IPS-18a (cell line): ENCODE measurements at regions not wholly inside any gene's neighbourhood (a gene's known extent, or its start where the extent isn't known, plus 50 kb on each side); places are given as distances from the start of the nearest gene placed in this dataset.

Experiments
- H3K27ac ChIP-seq: one replicate; pipeline ENCODE4 v1.5.1; 2013; ENCODE audit warnings: low read length
- H3K27me3 ChIP-seq: one replicate; pipeline ENCODE4 v1.6.1; 2013; ENCODE audit warnings: mild to moderate bottlenecking, low read length; ENCODE audit not compliant: control insufficient read depth, insufficient read depth
- H3K36me3 ChIP-seq: one replicate; pipeline ENCODE4 v1.6.1; 2013; ENCODE audit warnings: low read depth, low read length; ENCODE audit not compliant: control insufficient read depth
- H3K4me1 ChIP-seq: one replicate; pipeline ENCODE4 v1.6.1; 2013; ENCODE audit warnings: low read depth, low read length; ENCODE audit not compliant: control insufficient read depth
- H3K4me3 ChIP-seq: one replicate; pipeline ENCODE4 v1.5.1; 2013; ENCODE audit warnings: low read length
- H3K9ac ChIP-seq: one replicate; pipeline ENCODE4 v1.6.1; 2013; ENCODE audit warnings: mild to moderate bottlenecking, low read length, moderate library complexity
- H3K9me3 ChIP-seq: one replicate; pipeline ENCODE4 v1.6.1; 2013; ENCODE audit warnings: low read depth, low read length; ENCODE audit not compliant: control insufficient read depth

DNA sequence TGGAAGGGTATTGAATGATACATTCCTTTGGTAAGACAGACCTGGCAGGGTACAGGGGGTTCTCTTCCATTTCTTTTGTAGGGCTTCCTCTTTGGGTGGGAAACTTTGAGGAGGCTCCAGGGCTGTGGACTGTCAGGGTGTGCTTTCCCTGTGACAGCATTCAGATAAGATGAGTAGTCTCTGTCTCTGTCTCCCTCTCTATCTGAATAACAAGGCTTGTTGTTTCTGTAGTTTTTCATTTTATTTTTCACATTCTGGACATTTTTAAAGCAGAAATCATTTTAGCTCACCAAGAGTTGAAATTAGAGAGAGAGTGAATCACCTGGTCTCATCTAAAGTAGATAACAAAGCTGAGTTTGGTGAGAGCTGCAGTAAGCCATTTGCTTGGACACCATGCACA lies 100.8 kb upstream of the TPM1 start:
- no peak overlapping the region for H3K4me3 ChIP-seq
- H3K27ac ChIP-seq, result no peak overlapping the region
- no peak overlapping the region for H3K9ac ChIP-seq

DNA sequence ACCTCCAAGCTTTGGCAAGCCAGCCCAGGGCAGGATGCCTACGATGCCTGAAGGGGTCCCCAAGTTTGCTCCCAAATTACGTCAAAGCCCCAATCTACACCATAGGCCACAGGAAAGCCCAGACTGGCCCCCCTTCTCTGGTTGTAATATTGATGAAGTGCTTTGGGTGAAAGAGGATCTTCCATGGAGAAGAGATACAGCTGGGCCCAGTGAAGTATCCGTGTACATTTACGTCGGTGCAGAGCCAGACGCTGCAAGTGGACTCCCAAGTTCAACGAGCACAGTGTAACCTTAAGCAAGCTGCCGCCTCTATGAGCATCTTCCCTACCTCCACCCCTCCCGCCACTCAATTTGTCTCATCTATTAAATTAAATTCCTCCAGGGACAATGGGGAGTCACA lies 100.1 kb upstream of the TPM1 start:
- no peak overlapping the region for H3K27ac ChIP-seq
- no peaks in the 10 kb centered on the region for H3K36me3 ChIP-seq
- H3K27me3 ChIP-seq, result no peaks in the 10 kb centered on the region
- no peaks in the 10 kb centered on the region for H3K4me1 ChIP-seq
- H3K9ac ChIP-seq, result no peak overlapping the region
- H3K9me3 ChIP-seq, result no peaks in the 10 kb centered on the region
- no peak overlapping the region for H3K4me3 ChIP-seq

More for the DNA sequence above, 100.8 kb upstream of the TPM1 start:
- H3K36me3 ChIP-seq, result no peaks in the 10 kb centered on the region
- no peaks in the 10 kb centered on the region for H3K9me3 ChIP-seq
- no peaks in the 10 kb centered on the region for H3K27me3 ChIP-seq
- H3K4me1 ChIP-seq, result no peaks in the 10 kb centered on the region

DNA sequence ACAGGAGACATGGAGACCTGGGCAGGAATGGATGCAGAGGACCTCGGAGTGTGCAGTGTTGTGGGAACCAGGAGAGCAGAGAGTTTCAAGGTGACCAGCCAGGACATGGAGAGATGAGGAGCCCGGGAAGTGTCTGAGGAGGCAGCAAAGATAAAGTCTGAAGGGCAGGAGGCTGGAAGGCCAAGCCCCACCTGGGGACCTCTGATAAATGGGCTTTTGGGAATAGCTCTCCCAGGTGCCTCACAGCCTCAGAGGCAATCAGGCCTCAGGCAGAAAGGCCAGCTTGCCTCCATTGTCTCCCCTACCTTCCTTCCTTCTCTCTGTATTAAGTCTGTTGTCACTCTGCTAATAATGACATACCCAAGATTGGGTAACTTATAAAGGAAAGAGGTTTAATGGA lies 97.5 kb upstream of the TPM1 start:
- H3K9ac ChIP-seq, result no peak overlapping the region
- H3K4me3 ChIP-seq, result no peak overlapping the region
- no peaks in the 10 kb centered on the region for H3K27me3 ChIP-seq
- H3K9me3 ChIP-seq, result no peaks in the 10 kb centered on the region
- no peak overlapping the region for H3K27ac ChIP-seq
- H3K36me3 ChIP-seq, result no peaks in the 10 kb centered on the region
- no peaks in the 10 kb centered on the region for H3K4me1 ChIP-seq

DNA sequence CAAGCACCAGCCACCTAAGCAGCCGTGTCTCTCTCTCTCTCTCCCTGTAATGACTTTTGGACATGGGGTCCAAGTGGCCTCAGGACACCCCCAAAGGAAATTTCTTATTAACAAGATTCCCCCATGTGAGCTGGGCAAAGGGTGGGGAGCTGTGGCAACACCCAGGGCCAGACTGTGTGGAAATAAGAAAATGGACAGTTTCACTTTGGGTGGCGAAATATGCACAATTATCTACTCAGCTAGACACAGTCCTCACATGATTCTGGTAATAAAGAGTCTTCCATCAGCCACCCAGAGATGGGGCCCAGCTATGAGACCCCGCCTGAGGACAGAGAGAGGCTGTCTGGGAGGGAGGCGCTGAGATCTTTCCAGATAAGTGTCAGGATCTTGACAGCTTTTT lies 96.8 kb upstream of the TPM1 start:
- Histone ChIP-seq H3K9me3 (no peaks in the 10 kb centered on the region), H3K4me1 (no peaks in the 10 kb centered on the region), H3K27ac (no peak overlapping the region), H3K4me3 (no peak overlapping the region), H3K9ac (no peak overlapping the region), H3K36me3 (no peaks in the 10 kb centered on the region), H3K27me3 (no peaks in the 10 kb centered on the region)

DNA sequence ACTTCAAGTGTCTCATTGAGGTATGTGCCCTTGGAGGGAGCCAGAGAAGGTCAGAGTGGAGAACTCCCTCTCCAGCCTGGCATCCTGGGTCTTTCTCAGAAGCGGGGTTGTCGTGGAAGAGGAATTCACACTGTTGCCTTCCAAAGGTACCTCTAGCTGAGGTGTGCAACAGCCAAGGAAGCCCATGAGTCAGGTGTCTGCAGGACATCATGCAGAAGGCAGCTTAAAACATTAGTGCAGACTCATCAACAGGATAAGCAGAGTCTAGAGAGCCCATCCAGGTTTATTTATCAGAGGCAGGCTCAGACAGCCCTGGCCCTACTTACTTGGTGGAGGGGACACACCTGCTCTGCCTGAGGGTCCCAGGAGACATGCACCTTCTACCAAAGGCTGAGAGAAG lies 95.6 kb upstream of the TPM1 start:
- Histone ChIP-seq H3K9ac (no peak overlapping the region), H3K36me3 (no peaks in the 10 kb centered on the region), H3K27me3 (no peaks in the 10 kb centered on the region), H3K4me3 (no peak overlapping the region), H3K27ac (no peak overlapping the region), H3K4me1 (no peaks in the 10 kb centered on the region), H3K9me3 (no peaks in the 10 kb centered on the region)

DNA sequence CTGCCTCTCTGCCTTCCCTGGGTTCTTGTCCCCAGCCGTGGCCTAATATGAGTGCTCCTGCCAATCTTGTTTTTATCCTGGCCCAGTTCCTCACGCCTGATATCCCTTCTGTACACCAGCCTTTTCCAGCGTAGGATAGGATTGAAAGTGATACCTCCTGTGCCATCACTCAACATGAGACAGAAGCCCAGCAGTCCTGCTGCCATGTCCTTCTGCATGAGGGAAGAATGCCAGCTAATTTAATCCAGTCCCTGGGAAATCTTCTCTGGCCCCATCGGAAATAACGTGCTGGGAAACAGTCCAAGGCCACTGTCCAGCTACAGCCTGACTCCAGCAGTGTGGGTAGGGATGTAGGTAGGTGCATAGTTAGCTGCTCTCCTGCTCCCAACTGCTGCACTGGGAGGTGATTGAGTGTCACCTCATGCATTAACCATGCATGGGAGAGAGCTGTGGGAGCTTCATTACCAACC lies 92.0 kb upstream of the TPM1 start:
- Histone ChIP-seq H3K4me1 (no peaks in the 10 kb centered on the region), H3K27ac (no peak overlapping the region), H3K4me3 (no peak overlapping the region), H3K9ac (no peak overlapping the region), H3K9me3 (no peaks in the 10 kb centered on the region), H3K27me3 (no peaks in the 10 kb centered on the region), H3K36me3 (no peaks in the 10 kb centered on the region)

DNA sequence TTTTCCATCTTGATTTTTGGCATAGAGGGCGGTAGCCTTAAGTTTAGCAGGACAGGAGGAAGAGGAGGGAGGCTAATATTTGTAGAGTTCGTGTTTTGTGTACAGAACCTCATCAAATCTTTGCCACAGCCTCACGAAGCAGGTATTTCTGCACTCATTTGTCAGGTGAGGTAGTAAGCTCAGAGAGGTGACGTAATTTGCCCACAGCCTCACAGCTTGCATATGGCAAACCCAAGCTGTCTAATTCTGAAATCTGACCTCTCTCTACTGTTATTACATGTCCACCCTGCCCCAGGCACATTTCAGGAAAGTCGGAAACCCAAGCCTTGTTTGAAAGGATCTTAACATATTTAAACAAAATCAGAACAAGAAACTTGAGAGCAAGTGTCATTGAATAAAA lies 91.1 kb upstream of the TPM1 start:
- Histone ChIP-seq H3K36me3 (no peaks in the 10 kb centered on the region), H3K9me3 (no peaks in the 10 kb centered on the region), H3K27me3 (no peaks in the 10 kb centered on the region), H3K9ac (no peak overlapping the region), H3K4me3 (no peak overlapping the region), H3K27ac (no peak overlapping the region), H3K4me1 (no peaks in the 10 kb centered on the region)

DNA sequence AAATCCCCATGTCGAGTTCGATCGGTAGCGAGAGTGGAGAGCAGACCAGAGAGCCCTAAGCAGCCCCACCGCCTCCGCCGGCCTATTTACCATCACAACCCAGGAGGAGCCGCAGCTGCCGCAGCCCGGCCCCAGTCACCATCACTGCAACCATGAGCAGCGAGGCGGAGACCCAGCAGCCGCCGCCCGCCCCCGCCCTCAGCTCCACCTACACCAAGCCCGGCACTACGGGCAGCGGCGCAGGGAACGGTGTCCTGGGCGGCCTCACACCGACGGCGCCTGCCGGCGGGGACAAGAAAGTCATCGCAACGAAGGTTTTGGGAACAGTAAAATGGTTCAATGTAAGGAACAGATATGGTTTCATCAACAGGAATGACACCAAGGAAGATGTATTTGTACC lies 89.5 kb upstream of the TPM1 start:
- H3K36me3 ChIP-seq, result no peaks in the 10 kb centered on the region
- no peak overlapping the region for H3K27ac ChIP-seq
- H3K27me3 ChIP-seq, result no peaks in the 10 kb centered on the region
- no peaks in the 10 kb centered on the region for H3K4me1 ChIP-seq
- no peak overlapping the region for H3K9ac ChIP-seq
- H3K4me3 ChIP-seq, result no peak overlapping the region
- no peaks in the 10 kb centered on the region for H3K9me3 ChIP-seq

DNA sequence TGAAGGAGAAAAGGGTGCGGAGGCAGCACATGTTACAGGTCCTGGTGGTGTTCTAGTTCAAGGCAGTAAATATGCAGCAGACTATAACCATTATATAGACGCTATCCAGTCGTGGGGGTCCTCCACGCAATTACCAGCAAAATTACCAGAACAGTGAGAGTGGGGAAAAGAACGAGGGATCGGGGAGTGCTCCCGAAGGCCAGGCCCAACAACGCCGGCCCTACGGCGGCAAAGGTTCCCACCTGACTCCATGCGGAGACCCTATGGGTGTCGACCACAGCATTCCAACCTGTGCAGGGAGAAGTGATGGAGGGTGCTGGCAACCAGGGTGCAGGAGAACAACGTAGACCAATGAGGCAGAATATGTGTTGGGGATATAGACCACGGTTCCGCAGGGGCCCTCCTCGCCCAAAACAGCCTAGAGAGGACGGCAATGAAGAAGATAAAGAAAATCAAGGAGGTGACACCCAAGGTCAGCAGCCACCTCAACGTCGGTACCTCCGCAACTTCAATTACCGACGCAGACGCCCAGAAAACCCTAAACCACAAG lies 89.0 kb upstream of the TPM1 start:
- Histone ChIP-seq H3K9ac (no peak overlapping the region), H3K27me3 (no peaks in the 10 kb centered on the region), H3K9me3 (no peaks in the 10 kb centered on the region), H3K27ac (no peak overlapping the region), H3K36me3 (no peaks in the 10 kb centered on the region), H3K4me1 (no peaks in the 10 kb centered on the region), H3K4me3 (no peak overlapping the region)

DNA sequence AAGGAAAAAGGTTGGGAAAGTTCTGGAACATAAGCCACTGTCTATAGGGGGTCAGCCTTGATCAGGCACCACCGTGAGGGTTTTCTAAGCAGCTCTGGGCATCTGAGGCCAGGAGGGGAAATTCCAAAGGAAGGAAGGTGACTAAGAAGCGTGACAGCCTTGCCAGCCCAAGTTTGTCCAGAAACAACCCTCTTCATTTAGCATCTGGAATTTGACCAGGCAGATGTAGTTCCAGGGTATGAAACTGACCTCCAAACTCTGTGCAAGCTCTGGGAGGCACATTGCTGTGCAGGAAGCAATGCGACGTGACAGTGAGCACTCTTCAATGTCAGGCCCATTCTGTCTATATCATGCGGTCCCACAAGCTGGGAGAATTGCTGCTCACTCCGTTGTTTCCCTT lies 85.4 kb upstream of the TPM1 start:
- Histone ChIP-seq H3K27me3 (no peaks in the 10 kb centered on the region), H3K9ac (no peak overlapping the region), H3K4me1 (no peaks in the 10 kb centered on the region), H3K4me3 (no peak overlapping the region), H3K9me3 (no peaks in the 10 kb centered on the region), H3K27ac (no peak overlapping the region), H3K36me3 (no peaks in the 10 kb centered on the region)

DNA sequence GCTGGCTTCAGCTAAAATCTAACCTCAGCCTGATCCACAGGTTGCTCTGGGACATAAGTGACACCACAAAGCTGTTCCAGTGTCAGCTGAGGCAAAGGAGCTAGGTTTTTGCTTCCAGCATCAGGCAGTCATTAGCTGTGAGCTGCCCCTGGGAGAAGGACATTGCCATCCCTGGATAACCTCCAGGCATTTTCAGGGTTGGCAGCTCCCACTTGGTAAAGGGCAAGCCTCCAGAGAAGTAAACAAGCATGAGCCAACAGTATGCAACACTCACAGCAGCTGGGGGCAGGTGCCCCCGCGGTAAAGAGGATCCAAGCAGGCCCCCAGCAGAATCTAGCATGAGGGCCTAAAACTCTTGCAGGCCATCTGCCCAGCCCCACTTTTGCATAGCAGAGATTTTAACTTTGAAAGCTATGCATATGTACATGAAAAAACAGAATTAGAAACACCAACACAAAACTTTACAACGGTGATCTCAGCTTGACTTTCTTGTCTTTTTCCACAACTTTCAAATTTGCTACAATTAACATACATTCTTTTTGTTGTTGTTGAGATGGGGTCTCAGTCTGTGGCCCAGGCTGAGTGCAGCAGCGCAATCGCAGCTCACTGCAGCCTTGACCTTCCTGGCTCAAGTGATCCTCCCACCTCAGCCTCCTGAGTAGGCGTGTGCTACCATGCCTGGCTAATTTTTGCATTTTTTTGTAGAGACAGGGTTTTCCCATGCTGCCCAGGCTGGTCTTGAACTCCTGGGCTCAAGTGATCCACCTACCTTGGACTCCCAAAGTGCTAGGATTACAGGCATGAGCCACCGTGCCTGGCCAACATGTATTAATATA lies 83.8 kb upstream of the TPM1 start:
- Histone ChIP-seq H3K9me3 (no peaks in the 10 kb centered on the region), H3K27me3 (no peaks in the 10 kb centered on the region), H3K36me3 (no peaks in the 10 kb centered on the region), H3K27ac (no peak overlapping the region), H3K4me1 (no peaks in the 10 kb centered on the region), H3K4me3 (no peak overlapping the region), H3K9ac (no peak overlapping the region)

DNA sequence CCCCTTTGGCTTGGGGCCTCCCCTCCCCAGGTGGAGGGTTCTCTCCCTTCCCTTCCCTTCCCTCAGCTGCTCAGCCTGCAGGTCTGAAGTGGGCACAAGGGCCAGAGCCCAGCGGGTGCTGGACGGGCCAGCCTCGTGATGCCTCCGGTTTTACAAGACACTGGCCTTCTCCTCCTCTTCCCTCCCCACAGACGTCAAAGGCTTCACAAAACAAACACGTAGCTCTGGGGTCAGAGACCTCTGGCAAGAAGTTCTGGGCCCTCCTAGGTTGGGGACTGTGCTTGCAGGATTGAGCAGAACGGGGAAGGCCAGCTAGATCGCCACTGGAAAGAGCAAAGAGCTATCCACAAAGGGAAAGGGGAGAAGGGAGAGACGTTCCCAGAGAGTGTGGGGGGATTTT lies 81.4 kb upstream of the TPM1 start:
- Histone ChIP-seq H3K9ac (no peak overlapping the region), H3K36me3 (no peaks in the 10 kb centered on the region), H3K4me1 (no peaks in the 10 kb centered on the region), H3K4me3 (no peak overlapping the region), H3K27me3 (no peaks in the 10 kb centered on the region), H3K27ac (no peak overlapping the region), H3K9me3 (no peaks in the 10 kb centered on the region)
